Mesothelial cell of epicardium (in vitro differentiated cells): ENCODE measurements at regions not wholly inside any gene's neighbourhood (a gene's known extent, or its start where the extent isn't known, plus 50 kb on each side); places are given as distances from the start of the nearest gene placed in this dataset.

Experiments used
- DNase-seq, 2 experiments: peaks; one replicate each; pipeline ENCODE4 v3.0.0; 2021; ENCODE audit warnings: low spot score in 2 of 2; ENCODE audit not compliant: unreplicated experiment in 2 of 2
- H3K27ac Mint-ChIP-seq: 2 replicates; pipeline ENCODE4 v1.8.0; 2021; ENCODE audit warnings: mixed read lengths
- H3K27me3 Mint-ChIP-seq: 2 replicates; pipeline ENCODE4 v1.8.0; 2021; ENCODE audit warnings: low read depth, mixed read lengths
- H3K36me3 Mint-ChIP-seq: 2 replicates; pipeline ENCODE4 v1.8.0; 2021; ENCODE audit warnings: mixed read lengths
- H3K4me1 Mint-ChIP-seq: 2 replicates; pipeline ENCODE4 v1.8.0; 2021; ENCODE audit warnings: mixed read lengths
- H3K4me3 Mint-ChIP-seq: 2 replicates; pipeline ENCODE4 v1.8.0; 2021; ENCODE audit warnings: mild to moderate bottlenecking, moderate library complexity, mixed read lengths
- H3K9me3 Mint-ChIP-seq: 2 replicates; pipeline ENCODE4 v1.8.0; 2021; ENCODE audit warnings: mixed read lengths
- CTCF ChIP-seq: fragments of 200-600 bp; sonication (generic); IDR thresholded peaks from one replicate; pipeline ENCODE4 v1.5.0; 2021; ENCODE audit warnings: antibody characterized with exemption; ENCODE audit not compliant: unreplicated experiment

GRCh38 chr7:91366091-91366490 is 101.9 kb downstream of the FZD1 start:
- peaks cover 5% of the 10 kb centered on the region for H3K9me3 Mint-ChIP-seq
- H3K36me3 Mint-ChIP-seq, result no peaks in the 10 kb centered on the region
- H3K27me3 Mint-ChIP-seq, result no peaks in the 10 kb centered on the region
- TF ChIP-seq CTCF, result no peak
- DNase-seq, result no peak
- H3K27ac Mint-ChIP-seq, result no peak overlapping the region
- peaks cover 18% of the 10 kb centered on the region for H3K4me1 Mint-ChIP-seq
- no peak overlapping the region for H3K4me3 Mint-ChIP-seq

- H3K36me3 Mint-ChIP-seq, result no peaks in the 10 kb centered on the region
- H3K27ac Mint-ChIP-seq, result no peak overlapping the region
- DNase-seq, result no peak
- peaks cover 18% of the 10 kb centered on the region for H3K4me1 Mint-ChIP-seq
- H3K9me3 Mint-ChIP-seq, result no peaks in the 10 kb centered on the region
- H3K27me3 Mint-ChIP-seq, result peaks cover 4% of the 10 kb centered on the region
- no peak overlapping the region for H3K4me3 Mint-ChIP-seq
- no peak for TF ChIP-seq CTCF
Measured at GRCh38 chr7:91367812-91368578, 103.8 kb downstream of the FZD1 start.

- peaks cover 4% of the 10 kb centered on the region for H3K27me3 Mint-ChIP-seq
- no peak overlapping the region for H3K27ac Mint-ChIP-seq
- no peak for DNase-seq
- no peaks in the 10 kb centered on the region for H3K36me3 Mint-ChIP-seq
- TF ChIP-seq CTCF, result no peak
- no peaks in the 10 kb centered on the region for H3K9me3 Mint-ChIP-seq
- H3K4me1 Mint-ChIP-seq, result no peaks in the 10 kb centered on the region
- H3K4me3 Mint-ChIP-seq, result no peak overlapping the region
Measured at GRCh38 chr7:91372323-91372722, 108.1 kb downstream of the FZD1 start.

- no peak overlapping the region for H3K4me3 Mint-ChIP-seq
- DNase-seq, result no peak
- H3K27ac Mint-ChIP-seq, result no peak overlapping the region
- no peaks in the 10 kb centered on the region for H3K9me3 Mint-ChIP-seq
- H3K36me3 Mint-ChIP-seq, result no peaks in the 10 kb centered on the region
- no peak for TF ChIP-seq CTCF
- peaks cover 4% of the 10 kb centered on the region for H3K27me3 Mint-ChIP-seq
- H3K4me1 Mint-ChIP-seq, result no peaks in the 10 kb centered on the region
Measured at GRCh38 chr7:91373111-91373800, 109.0 kb downstream of the FZD1 start.

- Mint-ChIP-seq H3K36me3 (no peaks in the 10 kb centered on the region), H3K27ac (no peak overlapping the region), H3K27me3 (peaks cover 4% of the 10 kb centered on the region), H3K9me3 (no peaks in the 10 kb centered on the region), H3K4me3 (no peak overlapping the region), H3K4me1 (peaks cover 2% of the 10 kb centered on the region)
- DNase-seq, result no peak
- no peak for TF ChIP-seq CTCF
Measured at GRCh38 chr7:91374321-91374989, 110.2 kb downstream of the FZD1 start.
